RPMI7951 (cell line): ENCODE measurements at regions not wholly inside any gene's neighbourhood (a gene's known extent, or its start where the extent isn't known, plus 50 kb on each side); places are given as distances from the start of the nearest gene placed in this dataset.
"Not testable (repeated sequence)": the region's sequence is repeated elsewhere in the genome, so short reads cannot be mapped to it uniquely, and the experiment has no call there.

Experiments used
- DNase-seq: peaks from one replicate; pipeline ENCODE4 v3.0.0-alpha.2; 2012; ENCODE audit warnings: low read depth

DNA sequence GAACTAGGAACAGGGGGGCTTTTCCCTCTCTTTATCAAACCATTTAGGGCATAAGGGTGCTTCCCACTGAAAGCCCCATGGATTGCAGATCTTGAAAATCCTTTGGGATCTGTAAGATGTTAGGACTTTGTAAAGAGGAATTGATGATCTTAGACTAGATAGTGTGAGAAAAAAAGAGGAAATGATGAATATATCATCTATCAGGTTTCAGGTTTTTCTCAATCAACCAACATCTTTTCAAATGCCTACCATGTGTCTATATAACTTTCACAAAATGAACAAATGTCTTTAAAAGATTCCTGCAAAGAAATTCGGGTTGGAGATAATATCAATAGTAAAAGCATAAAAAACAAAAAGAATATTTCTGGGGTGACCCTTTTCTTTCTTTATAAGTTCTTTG, 50.1 kb downstream of the KCNC4 start:
- no peak for DNase-seq

DNA sequence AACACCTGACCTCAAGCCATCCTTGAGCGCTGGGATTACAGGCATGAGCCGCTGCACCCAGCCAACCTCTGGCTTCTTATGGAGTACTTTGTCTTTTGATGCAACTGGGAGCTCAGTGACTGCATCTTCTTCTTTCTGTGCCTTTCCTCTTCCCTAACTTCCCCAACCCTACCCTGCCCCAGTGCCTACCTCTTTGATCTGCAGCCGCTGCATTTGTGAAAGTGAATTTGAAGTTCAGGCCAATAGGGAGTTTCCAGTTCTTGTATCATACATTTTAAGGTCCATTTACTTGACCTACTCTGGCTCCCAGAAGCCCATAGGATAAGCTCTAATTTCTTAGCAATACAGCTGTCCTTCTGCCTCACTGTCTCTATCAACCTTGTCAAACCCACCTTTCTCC, 52.2 kb downstream of the KCNC4 start:
- no peak for DNase-seq

DNA sequence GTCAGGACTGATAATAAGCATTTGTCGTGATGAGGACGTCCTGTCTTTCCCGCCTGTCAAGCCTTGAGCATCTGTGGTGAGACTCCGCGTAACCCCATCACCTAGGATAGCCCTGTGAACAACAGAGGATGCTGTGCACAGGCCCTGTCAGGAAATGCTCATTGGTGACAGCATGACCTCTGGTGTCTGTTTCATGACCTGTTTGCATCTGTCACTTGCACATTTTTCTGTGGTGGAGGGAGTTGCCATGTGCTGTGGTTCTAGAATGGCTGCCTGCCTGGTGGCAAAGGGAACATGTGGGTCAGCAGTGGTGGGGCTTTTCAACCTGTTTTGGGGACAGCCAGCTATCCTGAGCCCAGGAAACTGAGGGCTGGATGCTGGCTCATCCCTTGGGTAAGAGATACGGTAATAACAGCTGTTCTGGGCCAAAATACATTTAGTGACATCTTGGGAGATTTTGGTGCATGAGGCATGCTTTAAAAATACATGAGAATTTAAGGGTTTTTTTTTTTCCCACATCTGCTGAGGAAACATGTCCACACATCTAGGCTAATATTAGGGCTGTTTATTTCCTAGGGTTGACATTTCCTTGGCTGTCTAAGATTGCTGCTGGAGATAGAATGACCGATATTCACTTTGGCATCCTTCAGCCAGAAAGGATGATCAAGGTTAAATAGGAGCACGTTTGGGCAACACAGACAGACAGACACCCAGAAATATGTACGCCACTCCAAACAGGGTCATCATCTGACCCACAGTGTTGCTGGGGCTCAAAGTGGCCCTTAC, 52.9 kb downstream of the KCNC4 start:
- no peak for DNase-seq

DNA sequence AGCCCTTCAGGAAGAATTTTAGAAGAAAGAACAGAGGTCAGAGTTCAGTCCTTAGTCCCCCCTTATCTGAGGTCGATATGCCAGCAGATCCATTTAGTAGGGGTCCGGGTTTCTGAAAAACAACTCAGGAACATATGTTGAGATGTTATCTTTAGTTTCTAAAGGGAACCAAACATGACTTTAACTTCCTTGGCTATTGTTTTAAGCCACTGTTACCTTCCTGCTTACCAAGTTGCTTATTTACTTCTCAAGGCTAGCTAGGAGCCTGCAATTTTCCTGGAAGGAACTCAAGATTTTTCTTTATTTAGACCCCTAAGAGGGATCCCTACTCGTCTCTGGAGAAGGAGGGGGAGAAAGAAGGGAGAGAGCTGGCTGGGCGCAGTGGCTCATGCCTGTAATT, 54.3 kb downstream of the KCNC4 start:
- DNase-seq = no peak

DNA sequence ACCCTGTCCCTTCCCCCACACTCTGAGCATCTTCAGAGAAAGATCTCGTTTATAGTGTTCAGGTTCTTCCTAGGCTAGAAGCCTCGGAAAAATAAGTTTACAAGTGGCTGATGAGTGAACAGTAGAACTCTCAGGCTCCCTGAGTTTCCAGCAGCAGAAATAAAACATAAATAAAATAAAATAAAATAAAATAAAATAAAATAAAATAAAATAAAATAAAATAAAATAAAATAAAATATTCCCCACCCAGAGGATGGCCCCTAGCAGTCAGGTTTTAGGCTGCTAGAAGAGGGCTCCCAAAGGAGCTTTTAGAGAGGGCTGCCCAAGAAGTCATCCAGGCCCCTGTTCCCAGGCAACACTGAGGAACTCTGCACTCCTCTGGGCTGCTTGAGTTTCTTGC, 55.1 kb downstream of the KCNC4 start:
- DNase-seq = no peak

DNA sequence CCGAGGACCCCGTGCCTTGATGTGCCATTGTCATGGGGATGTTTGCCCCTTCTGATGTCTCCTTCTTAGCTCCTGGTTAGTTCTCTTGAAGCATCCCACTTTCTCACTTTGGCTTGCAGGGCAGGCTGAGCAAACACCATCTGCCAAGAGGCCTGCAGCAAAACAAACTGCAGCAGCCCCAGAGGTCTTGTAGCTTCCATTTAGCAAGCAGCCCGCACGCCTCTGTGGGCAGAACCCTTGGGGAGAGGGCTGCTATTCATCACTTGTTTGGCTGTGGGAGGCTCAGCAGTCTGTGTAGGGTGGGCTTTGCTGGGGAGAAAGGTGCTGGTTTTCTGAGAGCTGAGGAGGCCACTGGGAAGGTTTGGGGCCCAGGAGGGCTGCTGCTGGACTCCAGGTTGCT, 56.7 kb downstream of the KCNC4 start:
- no peak for DNase-seq

DNA sequence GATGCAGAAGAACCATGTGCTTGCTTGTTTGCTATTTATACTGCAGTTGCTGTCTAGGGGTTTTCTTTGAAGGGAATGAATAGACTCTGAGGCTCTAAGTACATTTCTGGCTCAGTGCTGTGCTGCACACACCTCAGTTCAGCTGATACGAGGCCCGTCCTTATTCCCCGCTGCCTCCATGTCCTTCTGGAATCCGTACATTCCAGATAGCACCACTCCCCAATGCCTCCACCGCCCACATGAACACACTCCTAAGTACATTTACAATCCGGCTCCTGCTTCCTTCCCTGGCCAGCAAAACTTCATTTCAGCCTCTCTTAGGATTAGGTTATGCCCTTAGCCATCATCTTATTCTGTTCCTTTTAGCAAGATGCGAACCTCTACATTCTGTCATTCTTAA, 57.1 kb downstream of the KCNC4 start:
- DNase-seq = no peak

DNA sequence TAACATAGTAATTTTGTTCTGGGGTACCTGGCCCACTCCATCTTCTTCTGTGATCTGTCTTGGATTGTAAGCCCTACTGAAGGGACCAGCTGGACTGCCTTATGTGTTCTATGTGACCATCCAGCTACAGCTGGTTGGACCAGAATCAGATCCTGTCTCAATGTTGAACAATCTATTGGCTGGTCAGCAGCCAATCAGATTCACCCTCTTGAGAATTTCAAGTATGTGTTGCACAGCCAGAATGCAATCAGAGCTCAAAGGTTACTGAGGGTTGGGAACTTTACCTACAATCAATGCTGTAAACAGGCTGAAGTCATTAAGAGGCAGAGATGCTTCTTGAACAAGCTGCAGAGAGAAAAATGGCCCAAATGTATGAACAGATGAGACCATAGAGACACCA, 61.9 kb downstream of the KCNC4 start:
- no peak for DNase-seq

DNA sequence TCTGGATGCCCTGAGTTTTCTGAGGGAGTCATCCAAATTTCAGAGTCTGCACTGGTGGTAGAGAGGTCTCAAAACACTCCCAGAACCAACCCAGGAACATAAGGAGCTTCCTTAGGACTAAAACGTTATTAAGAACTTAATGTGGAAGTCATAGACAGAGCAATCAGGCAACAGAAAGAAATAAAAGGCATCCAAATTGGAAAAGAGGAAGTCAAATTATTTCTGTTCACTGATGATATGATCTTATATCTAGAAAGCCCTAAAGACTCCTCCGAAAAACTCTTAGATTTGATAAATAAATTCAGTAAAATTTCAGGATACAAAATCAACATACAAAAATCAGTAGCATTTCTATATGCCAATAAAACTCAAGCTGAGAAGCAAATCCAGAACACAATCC, 63.7 kb downstream of the KCNC4 start:
- DNase-seq = not testable (repeated sequence)

DNA sequence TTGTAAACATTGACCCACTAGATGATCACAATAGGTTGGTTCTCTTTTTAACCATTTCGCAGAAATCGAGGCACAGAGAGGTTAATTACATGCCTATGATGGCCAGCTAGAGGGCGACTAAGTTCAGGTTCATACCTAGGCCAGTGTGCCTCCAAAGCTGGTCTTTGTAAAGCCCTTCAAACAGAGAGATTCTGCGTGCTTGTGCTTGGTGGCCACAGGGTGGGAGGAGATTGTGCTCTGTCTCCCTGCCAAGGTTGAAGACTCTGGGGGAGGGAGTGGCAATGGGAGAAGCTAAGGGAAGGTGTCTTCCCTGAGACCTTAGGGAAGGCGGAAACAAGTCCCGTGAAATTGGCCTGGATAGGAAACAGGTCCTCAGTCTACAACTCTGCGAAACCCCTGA, 59.1 kb upstream of the RBM15 start:
- DNase-seq = no peak

DNA sequence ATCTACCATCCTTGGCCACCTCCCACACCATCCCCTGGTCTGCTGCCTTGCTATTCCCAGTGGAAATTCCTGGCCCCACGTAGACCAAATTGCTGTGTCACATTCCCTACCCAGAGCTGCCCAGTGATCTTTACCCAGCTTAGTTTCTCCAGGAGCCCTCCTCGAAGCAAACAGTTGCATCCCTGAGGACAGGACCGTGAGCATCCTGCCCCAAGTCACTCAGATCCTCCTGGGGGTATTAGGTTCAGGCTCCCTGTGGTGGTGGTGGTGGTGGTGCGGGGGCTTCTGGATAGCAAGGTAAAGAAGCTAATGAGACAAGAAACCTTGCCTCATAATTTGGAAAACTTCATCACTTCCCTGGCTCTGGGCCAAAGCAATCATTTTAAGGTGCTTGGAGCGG, 58.4 kb upstream of the RBM15 start:
- DNase-seq = no peak

DNA sequence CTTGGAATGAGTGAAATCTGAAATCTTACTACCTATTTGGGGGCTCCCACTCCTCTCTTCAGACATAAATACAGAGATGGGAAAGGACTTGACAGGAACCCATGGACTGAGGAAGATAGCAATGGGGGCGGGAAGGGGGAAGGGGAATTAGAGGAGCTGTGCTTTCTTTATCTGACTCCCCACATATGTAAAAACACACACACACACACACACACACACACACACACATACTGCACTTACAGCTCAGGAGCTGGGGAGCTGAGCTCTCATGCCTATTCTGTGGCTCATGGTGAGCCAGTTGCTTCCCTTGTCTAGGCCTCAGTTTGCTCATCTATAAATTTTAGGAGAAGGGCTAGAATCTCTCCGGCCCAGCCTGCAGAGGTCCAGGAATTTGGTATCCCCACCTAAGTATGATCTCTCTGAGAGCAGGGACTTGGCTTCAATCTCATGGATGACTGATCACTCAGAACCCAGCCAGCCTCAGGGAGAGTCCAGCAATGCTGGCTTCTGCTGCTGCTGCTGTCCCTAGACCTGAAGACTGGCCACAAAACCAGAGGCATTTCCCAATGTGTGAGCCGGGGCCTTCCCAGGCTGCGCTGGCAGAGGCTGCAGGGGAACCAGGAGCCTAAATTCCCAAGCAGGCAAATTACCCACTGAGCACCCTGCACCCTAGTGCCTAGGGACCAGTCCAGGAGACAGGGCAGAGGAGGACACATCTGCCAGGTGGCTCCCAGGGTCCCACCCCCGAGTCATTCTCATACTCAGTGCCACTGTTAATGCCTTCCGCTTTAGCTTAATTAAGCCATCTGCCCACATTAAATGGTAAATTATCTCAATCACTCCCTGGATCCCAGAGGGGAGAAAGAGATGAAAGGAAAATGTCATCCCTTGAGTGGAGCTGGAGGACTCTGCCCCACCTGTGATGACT, 57.5 kb upstream of the RBM15 start:
- no peak for DNase-seq

DNA sequence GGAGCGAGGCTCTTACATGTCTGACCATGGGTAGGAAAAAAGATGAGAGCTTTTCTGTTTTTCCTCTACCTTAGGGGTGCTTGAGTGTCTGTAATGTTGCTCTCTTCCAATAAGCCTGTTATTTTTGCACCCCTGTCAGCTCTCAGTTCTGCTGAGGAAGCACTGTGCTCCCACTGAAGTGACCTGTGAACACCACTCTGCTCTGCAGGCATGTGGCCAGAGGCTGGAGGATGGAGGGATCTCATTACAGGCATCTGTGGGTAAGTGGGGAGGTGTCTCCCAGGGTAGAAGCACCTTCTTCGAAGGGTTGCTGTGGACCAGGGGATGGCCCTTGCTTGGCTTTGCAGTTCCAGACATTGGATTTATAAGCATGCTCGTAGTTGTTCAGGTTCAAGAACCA, 56.8 kb upstream of the RBM15 start:
- DNase-seq = no peak

DNA sequence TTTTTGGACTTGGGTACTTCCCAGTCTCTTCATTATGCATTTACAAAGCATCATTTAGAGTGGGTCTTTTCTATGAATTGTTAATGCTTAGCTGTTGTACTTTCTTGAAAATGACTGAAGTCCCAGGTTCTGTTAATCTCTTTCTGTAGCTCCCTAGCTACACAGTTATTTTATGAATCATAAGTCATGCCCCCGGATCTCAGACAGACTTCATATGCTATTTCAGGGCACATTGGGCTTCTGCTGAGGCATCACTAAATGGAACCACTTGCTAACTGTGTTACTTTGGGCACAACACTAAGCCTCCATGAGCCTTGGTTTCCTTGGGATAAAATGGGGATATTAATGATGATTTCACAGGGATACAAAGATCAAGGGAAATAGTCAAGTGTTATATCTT, 55.5 kb upstream of the RBM15 start:
- no peak for DNase-seq

DNA sequence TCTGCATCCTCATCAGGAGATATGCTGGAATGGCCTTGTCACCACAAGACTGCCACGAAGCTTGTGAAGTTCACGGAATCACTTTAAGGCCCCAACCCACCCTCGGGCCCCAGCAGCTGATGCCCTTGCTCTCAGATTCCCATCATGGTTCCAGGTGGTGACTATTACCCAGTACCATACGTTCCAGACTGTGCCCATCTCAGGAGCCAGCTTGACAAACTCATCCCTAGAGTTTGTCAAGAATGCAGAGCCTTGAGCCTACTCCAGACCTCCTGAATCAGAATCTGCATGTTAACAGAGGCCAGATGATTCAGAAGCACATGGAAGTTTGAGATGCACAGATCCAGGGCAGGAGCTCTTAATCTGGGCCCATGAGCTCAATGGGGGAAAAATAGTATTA, 53.9 kb upstream of the RBM15 start:
- no peak for DNase-seq

DNA sequence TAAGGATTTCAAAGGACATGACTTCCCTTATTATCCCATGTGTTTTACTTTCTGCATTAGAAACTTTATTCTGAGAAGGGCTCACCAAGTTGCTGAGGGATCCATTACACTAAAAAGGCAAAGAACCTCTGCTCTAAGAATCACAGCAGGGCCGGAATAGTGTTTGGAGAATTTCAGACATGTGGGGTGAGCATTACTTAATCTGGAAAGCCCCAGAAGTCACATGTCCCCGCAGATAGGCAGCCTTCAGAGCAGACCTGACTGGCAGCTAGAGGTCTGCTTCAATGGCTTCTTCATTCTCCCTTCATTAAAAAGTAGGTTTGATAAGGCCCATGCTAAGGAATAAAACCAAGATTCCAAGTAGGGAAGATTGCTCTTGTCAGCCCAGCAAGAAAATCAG, 52.6 kb upstream of the RBM15 start:
- DNase-seq = no peak

DNA sequence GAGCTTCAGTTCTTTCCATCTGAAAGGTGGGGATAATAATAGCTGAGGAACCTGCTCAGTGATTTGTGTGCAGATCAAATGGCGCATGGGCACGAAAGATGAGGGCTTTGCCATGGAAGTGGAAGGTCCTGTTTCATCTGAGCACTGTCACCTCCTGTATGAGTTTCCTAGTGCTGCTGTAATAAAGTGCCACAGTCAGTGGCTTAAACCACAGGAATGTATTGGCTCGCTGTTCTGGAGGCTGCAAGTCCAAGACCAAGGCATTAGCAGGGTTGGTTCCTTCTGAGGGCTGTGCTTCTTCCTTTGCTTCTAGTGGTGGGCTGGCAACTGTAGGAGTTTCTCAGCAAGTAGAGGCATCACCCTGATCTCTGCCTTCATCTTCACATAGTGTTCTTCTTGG, 51.1 kb upstream of the RBM15 start:
- DNase-seq = peak; percentile 38
